ENCODE measurements at regions not wholly inside any gene's neighbourhood (a gene's known extent, or its start where the extent isn't known, plus 50 kb on each side); places are given as distances from the start of the nearest gene placed in this dataset.
A peak's percentile ranks its signal among the peaks of the same experiment; 100 is the strongest.
"Not testable (repeated sequence)": the region's sequence is repeated elsewhere in the genome, so short reads cannot be mapped to it uniquely, and the experiment has no call there.

DNA sequence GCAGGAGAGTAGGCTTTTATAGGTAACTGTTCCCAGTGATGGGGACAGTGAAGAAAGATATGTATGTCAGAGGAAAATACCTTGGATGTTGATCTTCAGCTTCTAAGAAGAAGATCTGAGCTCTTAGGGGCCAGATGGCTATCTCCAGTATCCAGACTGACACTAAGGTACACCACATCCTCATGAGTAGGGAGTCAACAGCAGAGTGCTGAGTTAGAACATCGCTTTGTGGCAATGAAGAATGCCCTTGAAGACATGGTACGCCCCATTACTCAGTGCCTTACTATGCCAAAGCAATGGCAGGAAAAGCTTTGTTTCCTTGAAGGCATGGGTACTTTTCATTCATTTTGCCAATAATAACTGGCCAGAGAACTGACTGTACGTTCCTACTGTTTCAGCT lies 263.7 kb downstream of the CEMIP2 start:
- FAIRE-seq, result no peak

- FAIRE-seq, result no peak
These were observed 269.6 kb downstream of the CEMIP2 start for GRCh38 chr9:71498691-71499090.

GRCh38 chr9:71490810-71491209 lies 277.5 kb downstream of the CEMIP2 start:
- FAIRE-seq, result no peak

- no peak for FAIRE-seq
These were observed 281.3 kb downstream of the CEMIP2 start for GRCh38 chr9:71487061-71487460.

GRCh38 chr9:71485326-71485725 lies 283.0 kb downstream of the CEMIP2 start:
- no peak for FAIRE-seq

DNA sequence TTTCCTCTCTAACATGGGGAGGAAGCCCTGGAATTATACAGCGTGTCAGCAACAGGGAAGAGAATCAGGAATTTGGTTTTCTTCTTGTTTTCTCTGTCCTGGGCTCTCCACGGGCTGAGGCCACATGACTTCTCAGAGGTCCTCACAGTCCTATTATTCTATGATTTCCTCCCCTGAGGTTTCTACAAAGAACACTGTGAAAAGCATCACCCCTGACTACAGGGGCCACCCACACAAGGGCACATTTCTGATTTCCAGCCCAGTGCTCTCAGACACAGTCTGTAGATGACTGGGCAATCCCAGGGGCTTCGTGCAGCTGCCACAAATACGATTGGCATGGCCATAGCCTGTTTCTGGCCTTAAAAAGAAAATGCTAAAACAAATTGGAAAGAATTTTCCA lies 284.9 kb downstream of the CEMIP2 start:
- no peak for FAIRE-seq

DNA sequence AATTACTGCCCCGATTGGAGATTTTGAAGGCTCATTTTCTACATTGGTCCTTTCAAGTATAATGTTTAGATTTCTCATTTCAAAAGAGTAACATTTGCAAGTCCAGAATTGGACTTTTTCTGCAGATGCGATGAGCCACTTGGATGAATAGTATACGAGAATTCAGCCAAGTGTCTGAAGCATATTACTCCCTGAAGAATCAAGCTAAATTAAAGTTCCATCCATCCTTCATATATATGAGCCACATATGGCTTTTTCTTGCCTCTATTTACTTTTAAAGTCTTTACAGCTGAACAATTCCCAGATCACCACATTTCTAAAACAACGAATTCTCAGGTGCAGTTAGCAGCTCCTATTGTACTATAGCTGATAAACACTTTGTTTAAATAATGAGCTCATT lies 288.7 kb downstream of the CEMIP2 start:
- FAIRE-seq, result no peak

DNA sequence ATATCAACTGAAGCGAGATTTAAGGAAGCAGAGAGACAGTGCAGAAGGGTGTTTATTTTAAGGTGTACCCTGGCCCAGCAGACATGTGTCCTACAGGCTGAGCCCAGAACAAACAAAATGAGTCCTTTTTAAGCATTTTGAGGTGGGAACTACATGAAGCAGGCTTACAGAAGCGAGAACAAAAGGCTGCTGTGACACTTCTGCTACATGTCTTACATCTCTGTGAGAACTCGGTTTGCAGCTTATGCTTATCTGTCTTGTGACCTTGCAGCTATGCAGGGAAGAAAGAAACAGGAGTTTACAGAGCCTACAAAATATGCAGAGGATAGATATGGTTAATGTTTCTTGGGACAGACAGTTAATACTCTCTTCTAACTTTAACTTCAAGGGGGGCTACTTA lies 295.9 kb downstream of the CEMIP2 start:
- FAIRE-seq, result no peak

- no peak for FAIRE-seq
These were observed 302.9 kb downstream of the CEMIP2 start for GRCh38 chr9:71465392-71465791.

GRCh38 chr9:71459082-71459481 lies 309.2 kb downstream of the CEMIP2 start:
- no peak for FAIRE-seq

- no peak for FAIRE-seq
These were observed 321.6 kb downstream of the CEMIP2 start for GRCh38 chr9:71446473-71447411.

DNA sequence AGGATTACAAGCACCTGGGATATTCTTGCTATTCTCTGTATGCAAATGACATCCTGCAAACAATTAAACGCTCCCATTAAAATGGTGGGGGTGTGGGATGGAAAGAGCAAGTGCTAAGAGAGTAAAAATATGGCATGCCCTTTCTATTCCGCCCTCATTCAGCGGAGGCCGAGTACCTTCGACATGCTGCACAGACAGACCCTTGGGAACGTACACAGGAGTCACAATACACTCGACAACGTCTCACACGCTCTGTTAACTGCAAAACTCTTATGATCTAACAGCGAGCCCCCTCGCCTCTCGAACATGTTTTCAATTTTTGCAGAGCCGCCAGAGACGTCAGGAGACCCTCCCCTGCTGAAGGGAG lies 322.2 kb downstream of the CEMIP2 start:
- FAIRE-seq, result no peak

DNA sequence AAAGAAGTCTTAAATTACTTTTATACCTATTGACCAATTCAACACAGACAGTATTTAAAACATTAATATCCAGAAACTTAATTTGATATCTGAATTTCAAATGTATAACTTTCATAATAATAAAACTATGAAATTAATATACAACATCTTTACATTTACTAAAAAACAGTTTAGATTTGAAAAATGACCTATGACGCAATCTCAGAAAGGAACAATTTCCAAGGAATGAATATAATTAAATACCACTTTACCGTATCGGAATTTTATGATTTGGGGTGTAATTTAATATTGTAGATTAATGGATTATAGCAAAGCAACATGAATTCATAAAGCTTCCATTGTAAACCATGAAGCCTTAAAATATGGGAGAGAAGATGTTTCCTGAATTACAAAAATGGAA lies 321.5 kb upstream of the TRPM3 start:
- peak; percentile 31 for FAIRE-seq

- no peak for FAIRE-seq
These were observed 319.8 kb upstream of the TRPM3 start for GRCh38 chr9:71441266-71441665.

GRCh38 chr9:71431931-71432330 lies 310.5 kb upstream of the TRPM3 start:
- no peak for FAIRE-seq

DNA sequence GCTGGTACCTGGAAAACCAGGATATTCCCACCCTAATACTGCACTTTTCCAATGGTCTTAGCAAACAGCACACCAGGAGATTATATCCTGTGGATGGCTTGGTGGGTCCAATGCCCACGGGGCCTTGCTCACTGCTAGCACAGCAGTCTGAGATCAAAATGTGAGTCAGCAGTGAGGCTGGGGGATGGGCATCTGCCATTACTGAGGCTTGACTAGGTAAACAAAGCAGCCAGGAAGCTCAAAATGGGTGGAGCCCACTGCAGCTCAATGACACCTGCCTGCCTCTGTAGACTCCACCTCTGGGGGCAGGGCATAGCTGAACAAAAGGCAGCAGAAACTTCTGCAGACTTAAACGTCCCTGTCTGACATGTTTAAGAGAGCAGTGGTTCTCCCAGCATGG lies 285.9 kb upstream of the TRPM3 start:
- FAIRE-seq, result not testable (repeated sequence)

GRCh38 chr9:71403106-71403505 lies 281.7 kb upstream of the TRPM3 start:
- no peak for FAIRE-seq

GRCh38 chr9:71393005-71393404 lies 271.6 kb upstream of the TRPM3 start:
- FAIRE-seq, result no peak

DNA sequence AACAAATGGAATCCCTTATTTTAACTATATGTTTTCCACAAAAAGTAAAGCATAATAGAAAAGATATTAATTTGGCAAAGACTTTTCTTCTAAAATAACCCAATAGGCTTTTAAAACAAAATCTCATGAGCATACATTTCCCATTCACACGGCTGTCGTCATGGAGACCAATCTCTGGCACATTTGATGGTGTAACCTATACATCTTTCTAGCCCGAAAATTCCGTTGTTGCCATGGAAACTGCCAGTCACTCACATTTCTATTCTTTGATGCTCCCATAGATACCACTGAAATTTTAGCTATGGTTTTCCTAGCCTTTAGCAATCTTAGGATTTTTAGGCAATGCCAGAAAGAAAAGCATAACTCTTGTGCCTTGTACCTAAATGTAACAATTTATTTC lies 262.9 kb upstream of the TRPM3 start:
- no peak for FAIRE-seq

- FAIRE-seq, result no peak
These were observed 262.0 kb upstream of the TRPM3 start for GRCh38 chr9:71383308-71383940.

DNA sequence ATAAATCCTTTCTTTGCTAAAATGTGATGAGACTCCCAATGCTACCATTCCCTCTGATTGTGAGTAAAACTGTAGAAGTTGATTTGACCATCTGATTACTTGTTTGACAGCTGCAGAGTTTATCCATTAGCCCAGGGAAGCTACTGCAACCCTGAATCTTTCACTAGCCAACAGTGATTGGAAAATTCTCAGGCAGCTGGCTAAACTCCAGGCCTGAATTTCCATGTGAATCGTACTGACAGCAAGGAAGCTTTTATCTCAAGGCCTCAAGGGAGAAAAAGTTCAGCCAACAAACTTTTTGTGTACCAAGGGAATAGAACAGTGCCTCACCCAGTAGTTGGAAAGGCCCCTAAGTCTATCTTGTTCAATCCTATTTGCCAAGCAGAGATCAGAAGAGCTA lies 246.7 kb upstream of the TRPM3 start:
- no peak for FAIRE-seq

- no peak for FAIRE-seq
These were observed 242.9 kb upstream of the TRPM3 start for GRCh38 chr9:71364186-71364955.

DNA sequence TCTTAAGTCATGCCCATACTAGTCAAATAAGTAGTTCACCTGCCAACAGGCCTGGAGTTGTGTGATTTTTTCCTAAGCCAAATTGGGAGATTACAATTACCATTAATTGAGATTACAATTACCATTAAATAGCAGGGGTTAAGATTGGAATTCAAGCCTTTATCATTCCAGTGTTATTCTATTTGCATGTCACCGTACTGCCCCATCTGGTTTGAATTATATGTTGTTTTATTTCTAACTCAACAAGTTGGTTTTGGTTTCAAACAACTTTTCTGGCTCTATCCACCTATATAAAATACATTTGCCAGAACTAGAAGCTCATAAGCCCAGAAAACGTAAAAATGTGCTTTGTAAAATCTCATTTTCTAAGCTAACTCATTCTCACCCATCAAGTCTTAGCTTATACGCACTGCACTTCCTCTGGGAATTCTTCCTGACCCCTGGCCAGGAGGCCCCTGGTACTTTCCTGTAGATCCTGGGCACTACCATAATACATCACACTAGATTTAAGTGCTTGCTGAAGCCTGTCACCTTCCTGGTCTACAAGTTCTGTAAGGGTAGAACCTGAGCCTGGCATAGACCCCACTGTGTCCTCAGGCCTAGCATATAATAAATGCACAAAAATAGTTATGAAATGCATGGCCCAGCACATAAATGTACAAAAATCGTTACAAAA lies 242.0 kb upstream of the TRPM3 start:
- no peak for FAIRE-seq
